Sigmoid colon (tissue), 4 donors: ENCODE measurements at regions not wholly inside any gene's neighbourhood (a gene's known extent, or its start where the extent isn't known, plus 50 kb on each side); places are given as distances from the start of the nearest gene placed in this dataset.

Experiments used
- CTCF ChIP-seq, 4 experiments: fragments of 450-650 bp in 3 of 4; fragments of 200-600 bp in 1 of 4; IDR thresholded peaks; one replicate each; pipeline ENCODE4 v1.5.1; 2016 to 2019; ENCODE audit warnings: antibody characterized with exemption in 4 of 4, mild to moderate bottlenecking in 3 of 4, moderate library complexity in 2 of 4
- EP300 ChIP-seq, 4 donors: sonication (generic); formaldehyde crosslinking; IDR thresholded peaks; one replicate each; pipeline ENCODE4 v1.6.1; 2017; ENCODE audit warnings: antibody characterized with exemption in 4 of 4
- POLR2A ChIP-seq, 2 donors: fragments of 450-650 bp; IDR thresholded peaks; one replicate each; pipeline ENCODE4 v1.6.1; 2016; ENCODE audit warnings: antibody characterized with exemption in 2 of 2, mild to moderate bottlenecking in 2 of 2, moderate library complexity in 2 of 2

- TF ChIP-seq CTCF (IDR thresholded peaks at IDR 0.05) (no peak), POLR2A (IDR thresholded peaks at IDR 0.05) (no peak), EP300 (IDR thresholded peaks at IDR 0.05) (no peak)
Measured at GRCh38 chrX:77298790-77299189, 148.4 kb upstream of the FGF16 start.
